Colon (tissue), 2 donors: ENCODE measurements at regions not wholly inside any gene's neighbourhood (a gene's known extent, or its start where the extent isn't known, plus 50 kb on each side); places are given as distances from the start of the nearest gene placed in this dataset.

Source experiments
- FAIRE-seq: peaks from 2 replicates; lab custom pipeline; 2012; peaks lifted over from hg19 to GRCh38; lab: Jason Lieb, UNC
- donor health status: control.
- donor health status: control.

DNA sequence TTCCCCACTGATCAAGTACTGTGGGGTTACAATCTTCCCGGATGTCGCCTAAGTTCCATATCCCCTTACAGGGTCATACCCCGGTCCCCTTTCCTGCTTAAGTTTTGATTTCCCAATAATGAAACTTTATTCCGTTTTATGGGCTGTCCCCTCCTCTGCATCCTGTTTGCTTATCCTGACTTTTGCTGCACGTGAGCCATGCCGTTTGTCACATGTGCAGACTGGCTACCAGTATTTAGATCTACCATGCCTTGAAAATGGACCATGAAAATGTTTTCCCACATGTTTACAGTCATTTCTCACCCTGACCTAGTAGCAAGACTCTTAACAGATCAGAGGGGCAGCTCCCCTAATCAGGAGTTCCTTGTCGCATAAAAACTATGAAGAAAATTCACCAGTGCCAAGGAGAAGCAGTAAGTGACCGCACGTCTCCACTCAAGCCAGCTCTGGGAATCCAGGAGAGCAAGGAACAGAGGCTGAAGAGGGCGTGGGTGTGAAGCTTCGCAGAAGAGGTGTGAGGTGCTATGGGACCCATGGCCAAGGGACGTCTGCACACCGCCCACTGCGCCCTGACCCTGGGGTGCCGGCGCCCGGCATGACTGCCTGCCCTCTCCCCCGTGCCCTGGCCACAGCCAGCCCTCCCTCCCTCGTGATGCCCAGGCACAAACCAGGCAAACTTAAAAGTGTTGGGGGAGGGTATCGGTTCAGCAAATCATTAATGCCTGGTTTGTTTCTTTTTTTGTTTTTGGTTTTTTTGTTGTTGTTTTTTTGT is 440.8 kb upstream of the SALL3 start:
- no peak for FAIRE-seq

DNA sequence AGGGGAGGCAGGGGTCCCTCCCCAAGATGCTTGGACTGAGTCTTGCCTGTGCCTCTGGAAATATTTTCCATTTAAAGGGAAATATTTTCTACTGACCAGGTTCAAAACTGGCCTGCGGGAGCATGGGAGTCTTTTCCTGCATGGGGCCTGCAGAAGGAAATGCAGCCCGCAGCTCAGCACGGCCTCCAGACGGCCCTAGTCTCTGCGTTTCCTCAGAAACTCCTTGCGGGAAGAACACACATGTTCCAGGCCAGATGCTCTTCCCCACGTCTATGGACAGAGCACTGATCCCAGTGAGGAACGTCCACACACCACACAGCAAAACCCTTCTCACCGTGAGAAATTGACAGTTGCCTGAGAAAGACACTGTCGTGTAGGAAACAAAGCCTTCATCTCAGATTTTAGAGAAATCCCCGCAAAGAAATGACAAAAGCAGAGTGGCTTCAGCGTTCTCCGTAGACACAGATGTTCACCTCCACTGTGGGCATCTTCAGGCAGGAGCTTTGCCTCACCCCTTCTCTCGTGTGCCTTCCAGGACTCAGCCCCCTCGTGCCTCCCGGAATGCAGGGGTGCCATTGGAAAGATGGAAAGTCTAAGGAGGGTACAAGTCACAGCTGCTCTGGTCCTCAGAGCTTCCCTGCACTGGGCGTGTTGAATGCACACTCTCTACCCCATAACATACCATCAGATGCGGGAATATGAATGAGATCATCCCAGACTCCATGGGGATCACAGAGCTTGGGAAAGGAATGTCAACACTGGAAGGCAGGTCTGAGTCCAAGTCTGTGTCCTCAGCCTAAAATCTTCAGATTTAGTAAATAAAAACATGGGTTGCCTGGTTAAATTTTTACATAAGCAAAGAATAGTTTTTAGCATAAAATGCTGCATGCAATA is 438.7 kb upstream of the SALL3 start:
- no peak for FAIRE-seq

DNA sequence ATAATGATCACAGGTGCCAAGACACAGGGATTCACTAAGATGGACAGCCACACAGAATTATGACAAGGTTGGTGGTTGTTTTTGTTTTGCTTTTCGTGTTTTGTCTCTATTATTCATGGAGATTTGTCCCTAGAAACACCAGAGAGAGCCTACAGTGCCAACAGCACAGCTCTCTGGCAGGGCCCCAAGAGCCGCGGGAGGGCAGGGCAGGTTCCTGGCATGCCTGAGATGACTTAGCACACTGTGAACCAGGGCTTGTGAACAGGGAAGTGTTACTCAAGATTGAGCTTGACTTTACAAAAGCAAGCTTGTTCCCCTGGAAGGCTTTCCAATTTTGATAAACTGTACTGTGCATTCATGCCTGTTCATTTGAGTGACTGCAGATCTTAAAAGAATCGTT is 437.4 kb upstream of the SALL3 start:
- FAIRE-seq = no peak

DNA sequence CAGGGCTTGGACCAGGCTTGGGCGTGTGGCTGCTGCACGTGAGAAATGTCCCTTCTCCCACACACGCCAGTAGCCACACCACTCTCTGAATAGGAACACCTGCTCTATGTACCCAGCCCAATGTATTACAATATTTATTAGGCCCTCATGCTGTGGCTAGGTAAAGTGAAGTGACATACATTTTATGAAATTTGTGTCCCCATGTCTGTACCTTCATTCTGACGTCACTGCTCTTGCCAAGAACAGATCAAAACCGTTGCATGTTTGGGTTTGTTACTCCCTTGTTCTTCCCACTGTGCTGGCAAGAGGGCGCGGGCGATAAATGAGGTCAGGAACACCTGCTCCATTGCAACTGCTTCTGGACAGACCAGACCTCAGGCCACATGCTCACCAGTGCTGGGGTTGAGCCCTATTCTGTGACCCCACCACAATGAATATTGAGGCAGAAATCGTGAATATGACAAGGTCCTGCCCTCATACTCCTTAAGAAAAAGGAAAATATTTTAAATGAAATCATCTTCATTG is 436.4 kb upstream of the SALL3 start:
- no peak for FAIRE-seq

DNA sequence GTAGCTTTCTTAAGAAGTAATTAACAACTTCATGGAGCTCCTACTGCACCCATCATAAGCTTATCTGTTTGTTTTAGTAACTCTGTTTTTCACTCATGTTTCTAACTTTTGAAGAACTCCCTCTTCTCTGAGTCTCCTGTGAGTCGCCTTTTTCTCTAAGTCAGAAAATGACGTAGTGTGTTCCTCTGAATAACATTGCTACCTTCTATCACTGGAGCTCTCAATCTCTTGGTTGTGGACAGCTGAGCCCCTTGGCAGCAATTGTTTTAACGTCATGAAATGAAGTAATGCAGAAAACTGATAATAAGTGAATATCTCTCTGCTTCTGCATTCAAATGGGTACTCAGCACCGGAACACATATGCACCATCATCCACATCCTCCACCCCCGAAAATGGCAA is 433.3 kb upstream of the SALL3 start:
- no peak for FAIRE-seq

DNA sequence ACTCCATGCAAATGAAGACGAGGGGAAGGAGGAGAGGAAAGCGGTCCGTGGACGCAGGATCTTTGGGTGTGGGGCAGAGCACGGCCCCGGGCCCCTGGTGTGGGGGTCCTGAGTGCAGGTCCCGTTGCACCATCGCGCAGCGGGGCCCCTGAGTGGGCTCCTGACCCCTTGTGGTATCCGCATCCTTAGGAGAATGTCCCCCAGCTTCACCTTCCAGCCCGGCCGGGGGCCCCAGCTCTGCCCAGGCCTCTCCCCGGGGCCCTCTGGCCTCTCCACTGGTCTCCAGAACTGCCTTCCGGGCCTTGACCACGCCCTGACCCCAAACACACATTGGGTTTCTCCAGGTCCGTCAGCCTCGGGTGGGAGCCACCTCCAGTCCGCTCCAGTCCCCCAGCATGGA is 431.8 kb upstream of the SALL3 start:
- FAIRE-seq = no peak

DNA sequence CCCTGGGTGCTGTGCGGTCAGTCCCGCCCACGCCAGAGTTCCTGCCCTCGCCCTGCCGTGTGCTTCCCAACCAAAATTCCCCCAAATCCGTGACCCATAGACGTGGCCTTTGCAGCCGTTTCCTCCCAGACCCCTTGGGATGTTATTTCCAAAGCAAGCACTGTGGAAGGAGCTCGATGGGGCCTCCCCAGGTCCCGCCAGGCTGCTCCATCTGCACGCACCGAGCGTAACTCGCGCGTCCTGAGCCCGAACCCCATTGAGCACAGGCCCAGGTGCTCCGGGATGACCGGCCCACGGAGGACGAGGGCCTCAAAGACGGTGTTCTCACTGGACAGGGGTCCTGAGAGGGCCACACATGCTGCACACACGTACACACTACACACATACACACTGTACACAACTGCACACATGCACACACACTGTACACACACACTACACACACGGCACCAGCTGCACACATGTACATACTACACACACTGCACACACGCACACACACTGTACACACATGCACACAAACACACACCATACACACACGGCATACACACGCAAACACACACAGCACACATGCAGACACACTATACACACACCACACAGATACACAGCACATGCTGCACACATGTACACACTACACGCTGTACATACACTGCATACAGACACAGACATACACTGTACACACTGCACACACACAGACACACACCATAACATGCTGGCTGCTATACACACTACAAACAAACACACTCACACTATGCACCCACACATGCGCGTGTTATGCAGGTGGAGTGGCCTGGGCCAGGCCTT is 431.2 kb upstream of the SALL3 start:
- no peak for FAIRE-seq

DNA sequence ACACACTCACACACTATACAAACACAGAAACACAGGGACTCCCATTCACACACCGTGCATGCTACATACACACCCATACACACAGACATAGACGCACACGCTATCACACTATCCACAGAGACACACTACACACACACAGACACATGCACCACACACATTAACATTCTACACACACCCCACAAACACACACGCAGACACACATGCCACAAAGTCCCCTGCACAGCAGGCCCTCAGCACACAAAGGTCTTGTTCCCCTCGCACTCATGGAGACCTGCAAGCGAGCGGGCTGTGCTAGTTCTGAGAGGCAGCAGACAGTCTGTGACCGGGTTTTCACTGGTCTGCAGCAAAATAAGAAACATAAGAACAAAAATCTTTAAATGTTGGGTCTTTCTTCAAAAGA is 429.6 kb upstream of the SALL3 start:
- FAIRE-seq = no peak

DNA sequence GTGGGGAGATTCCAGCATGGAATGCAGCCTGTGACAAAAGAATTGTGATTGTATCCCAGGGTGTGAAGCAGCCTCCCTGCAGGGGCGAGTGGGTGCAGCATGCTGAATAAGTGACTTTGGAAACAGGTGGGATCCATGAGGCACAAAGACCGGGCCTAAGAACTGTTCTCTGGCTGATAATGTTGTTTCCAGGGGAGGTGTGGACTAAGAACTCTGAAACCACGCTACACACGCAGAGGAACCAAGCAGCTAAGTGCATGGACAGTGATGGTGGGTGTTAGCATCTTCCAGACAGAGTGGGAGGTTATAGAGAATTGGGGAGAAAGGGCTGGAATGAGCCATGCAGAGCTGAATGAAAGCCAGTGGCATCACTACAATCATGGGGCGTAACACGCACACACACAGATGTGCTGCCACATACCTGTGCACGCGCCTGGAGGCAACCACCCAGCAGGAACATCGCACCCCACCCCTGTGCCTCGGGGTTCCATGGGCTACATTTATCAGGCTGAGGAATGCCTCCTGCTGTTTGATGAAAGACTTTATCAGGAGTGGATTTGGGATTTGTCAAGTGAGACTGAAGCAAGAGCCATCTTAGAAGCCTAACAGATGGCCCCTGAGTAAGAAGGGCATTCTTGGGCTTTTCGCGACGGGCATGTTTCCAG is 424.5 kb upstream of the SALL3 start:
- no peak for FAIRE-seq

DNA sequence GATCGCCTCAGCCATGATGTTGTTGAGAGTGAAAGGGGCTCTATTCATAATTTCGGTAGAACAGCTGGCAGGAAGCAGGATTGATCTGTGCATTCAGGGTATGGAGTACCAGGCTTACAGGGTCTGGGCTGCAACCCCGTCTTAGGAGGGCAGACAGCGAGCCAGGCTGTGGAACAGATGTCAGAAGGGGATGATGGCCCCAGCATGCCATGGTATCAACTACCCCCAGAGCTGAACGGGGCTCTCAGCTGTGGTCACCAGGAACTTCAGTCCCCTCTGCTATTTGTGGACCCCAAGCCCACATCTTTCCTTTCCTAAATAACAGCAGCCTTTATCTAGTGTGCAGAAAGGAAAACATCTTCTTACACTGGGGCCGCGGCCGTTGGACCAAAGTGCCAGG is 422.2 kb upstream of the SALL3 start:
- no peak for FAIRE-seq

DNA sequence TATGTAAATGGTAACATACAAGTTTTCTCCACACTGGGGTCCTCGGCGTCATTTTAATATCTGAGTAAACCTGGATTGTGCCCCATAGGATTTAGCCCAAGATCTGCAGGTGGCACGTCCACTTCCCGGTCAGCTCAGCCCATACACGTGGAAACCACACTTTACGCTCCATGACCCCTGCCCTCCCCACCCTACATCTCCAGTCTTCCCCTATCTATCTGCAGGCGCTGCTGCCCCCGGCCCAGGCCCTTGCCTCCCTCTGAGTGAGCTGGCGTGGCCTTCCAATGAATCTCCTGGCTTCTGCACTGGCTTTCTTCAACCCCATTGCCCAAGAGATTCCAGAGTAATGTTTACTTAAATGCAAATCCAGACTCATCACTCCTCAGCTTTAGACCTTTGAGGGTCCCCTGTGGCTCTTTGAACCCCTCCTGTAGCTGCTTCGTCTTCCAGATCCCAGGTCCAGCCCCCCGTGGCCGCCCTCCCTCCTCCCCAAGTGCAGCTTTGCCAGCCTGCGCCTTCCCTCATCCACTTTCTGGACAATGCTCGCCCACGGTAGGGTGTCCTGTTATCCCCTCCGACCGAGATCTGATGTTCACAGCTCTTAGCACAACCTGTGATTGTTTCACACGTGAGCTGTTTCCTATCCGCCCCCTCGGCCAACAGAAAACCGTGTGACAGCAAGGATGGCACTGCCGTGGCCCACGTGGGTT is 421.4 kb upstream of the SALL3 start:
- FAIRE-seq = no peak

DNA sequence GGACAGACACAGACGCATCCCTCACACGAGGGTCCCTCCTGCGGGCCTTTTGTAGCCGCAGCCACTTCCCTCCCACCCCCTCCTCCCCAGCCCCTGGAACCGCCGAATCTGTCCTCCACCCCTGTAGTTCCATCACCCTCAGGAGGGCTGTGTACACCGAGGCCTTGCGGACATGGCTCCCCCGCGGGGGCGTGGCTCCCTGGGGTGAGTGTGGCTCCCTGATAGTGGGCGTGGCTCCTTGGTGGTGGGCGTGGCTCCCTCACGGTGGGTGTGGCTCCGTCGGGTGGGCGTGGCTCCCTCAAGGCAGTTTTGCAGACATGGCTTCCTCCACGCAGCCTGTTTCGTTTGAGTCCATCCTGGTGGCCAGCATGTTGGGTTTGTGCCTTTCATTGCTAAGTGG is 420.7 kb upstream of the SALL3 start:
- no peak for FAIRE-seq

DNA sequence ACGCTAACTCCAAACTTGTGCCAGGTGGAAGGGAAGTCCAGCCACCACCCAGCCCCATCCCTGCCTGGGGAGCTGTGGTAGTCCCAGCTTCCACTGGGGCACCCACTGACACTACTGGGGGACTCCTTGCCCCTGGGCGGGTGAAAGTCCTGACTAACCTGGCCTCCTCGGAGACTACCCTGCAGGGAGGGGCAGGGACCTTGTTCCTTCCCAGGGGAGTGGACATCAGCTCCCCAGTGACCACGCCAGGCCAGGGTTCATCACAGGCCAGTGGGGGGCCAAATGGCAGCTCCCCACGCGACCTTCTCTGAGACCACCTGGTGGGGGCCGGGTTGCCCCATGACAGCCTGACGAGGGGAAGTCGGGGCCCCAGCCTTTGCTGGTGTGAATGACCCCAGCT is 420.0 kb upstream of the SALL3 start:
- FAIRE-seq = no peak

DNA sequence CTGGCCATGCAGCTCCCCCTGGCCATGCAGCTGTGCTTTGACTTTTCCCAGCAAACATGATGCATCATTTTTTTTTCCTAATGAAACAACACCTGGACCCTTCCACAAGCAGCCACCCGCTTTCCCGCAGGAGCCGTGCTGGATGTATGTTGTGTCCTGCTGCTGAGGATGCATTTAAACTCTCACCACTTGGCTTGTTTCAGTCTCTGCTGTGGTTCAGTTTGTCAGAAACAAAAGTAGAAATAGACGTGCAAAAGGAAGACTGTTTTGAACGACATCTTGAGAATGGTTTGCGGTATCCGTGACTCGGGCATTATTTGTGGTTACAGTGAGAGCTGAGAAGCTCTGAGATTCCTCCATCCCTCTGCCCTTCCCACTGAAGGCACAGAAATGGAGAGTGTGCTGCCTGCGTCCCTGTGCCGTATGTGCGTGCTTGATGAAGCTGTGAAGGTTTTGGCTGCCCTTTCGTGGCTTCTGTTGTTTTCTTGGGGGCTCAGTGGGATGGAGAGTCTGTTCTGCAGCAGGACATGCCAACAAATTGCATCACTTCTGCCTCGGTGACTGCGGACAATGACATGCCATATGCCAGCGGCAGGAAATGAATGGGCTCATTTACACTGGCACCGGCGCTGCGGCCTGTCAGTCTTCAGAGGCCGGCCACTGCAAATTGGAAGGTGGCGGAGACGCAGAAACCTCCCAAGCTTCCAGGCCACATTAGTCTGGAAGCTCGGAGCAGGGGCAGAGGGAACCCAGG is 417.7 kb upstream of the SALL3 start:
- FAIRE-seq = no peak

DNA sequence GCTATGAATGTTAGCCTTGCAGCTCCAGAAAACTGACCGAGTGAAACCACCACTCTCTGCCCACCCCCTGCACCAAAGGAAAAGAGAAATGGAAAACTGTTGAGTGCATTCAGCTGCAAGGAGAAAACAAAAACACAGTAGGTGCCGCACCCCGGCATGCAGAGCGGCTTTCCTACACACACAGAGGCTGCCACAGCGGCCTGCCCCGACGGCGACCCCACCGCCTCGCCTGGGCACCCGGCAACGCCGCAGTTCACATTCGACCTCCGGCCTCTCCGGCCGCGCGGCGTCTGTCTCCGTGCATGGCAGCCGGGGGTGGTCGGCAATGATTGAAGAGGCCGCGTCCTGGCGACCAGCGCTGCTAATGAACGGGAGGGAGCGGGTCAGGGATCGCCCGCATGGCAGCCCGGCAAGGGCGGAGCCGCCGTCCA is 417.1 kb upstream of the SALL3 start:
- FAIRE-seq = no peak

DNA sequence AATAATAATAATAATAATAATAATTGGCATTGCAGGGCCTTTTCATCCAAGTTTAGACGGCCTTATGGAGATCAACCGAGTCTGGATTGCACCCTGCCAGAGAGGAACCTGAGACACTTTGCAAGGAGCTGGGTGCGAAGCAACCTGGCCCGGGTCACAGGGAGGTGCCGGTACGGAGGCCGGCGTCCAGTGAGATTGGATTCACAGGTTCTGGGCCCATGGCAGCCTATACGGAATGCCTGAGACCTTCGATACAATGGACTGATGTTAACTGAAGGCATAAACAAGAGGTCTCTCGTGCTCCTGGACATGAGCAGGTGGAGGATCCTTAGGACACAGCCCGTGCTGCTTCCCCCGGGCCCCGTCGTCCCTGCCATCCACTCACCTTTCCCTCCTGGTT is 416.5 kb upstream of the SALL3 start:
- FAIRE-seq = no peak

DNA sequence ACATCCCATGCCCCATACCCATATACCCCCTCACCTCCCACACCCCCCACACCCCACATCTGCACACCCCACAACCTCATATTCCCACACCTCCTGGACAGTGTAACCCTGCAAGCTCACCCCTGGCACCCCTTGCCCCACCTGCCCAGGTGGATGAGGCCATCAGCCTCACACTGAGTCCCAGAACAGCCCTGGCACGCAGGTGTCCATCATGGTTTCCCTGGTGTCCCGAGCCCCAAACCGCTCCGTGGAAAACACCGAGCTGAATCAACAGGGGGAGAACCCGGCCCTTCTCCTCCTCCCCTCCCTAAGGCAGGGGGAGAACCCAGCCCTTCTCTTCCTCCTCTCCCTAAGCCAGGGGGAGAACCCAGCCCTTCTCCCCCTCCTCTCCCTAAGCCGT is 415.6 kb upstream of the SALL3 start:
- FAIRE-seq = no peak

DNA sequence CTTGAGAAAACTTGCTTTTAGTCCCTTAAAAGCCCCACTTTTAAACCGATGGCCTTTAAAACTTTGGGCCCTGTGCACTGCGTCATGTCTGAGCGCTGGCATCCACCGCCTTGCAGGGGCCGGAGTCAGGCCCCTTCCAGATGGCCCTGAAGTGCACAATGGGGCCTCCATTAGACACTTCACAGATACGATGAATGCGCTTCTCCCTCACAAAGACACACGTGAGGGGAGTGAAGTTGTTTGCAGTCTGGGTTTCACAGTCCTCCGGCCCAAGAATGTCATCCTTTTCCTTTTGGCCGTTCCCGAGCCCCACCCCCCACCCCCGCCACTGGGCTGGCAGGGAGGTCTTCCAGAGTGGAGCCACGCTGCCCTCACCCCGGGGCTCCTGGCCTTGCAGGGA is 415.1 kb upstream of the SALL3 start:
- FAIRE-seq = no peak

DNA sequence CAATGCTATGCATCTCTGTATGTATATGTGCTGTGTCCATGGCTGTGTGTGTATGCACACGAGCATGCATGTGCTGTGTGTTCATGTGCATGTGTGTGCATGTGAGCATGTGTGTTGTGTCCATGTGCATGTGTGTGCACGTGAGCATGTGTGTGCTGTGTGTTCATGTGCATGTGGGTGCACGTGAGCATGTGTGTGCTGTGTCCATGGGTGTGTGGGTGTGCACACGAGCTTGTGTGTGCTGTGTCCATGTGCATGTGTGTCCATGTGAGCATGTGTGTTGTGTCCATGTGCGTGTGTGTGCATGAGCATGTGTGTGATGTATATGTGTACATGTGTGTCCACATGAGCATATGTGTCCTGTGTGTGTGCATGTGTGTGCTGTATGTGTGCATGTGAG is 414.4 kb upstream of the SALL3 start:
- FAIRE-seq = no peak

DNA sequence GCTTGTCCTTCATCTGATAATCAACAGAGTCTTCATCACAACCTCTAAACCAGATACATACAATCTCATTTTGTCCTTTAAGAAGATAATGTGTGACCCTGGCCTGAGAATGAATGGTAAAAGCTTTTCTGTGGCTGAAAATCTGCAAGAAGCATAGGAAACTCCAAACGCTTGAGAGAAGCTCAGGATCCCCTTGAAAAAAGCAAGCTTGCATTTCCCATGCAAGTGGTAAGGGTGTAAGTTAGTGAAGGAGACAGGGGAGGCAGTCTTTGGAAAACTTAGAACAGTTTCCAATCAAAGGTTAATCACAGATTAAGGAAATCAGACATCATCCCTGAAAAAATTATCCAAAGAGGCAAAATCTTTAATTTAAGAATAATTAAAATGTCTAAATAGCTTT is 413.6 kb upstream of the SALL3 start:
- no peak for FAIRE-seq

DNA sequence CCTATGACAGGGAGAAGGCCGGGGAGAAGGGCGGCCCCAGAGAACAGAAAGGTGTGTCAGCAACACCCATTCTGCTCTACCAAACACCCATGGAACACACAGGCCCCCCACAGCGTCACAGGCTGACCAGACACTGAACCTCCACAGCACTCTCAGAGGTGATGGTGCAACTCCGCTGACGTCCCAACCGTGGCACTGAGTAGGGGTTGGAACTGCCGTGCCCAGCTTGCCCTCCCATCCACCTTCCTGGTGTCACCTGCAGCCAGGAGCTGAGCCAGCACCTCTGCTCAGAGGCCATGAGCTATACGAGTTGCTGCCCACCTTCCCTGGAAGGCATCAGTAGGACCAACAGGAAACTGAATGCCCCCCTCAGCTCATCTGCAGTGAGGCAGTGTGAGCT is 412.9 kb upstream of the SALL3 start:
- FAIRE-seq = no peak
